DOHH2 (cell line): ENCODE measurements at regions not wholly inside any gene's neighbourhood (a gene's known extent, or its start where the extent isn't known, plus 50 kb on each side); places are given as distances from the start of the nearest gene placed in this dataset.

Experiments
- EZH2phosphoT487 ChIP-seq: fragments of 200-600 bp; sonication (generic); IDR thresholded peaks from 2 replicates; pipeline ENCODE4 v1.6.1; 2017; ENCODE audit warnings: borderline replicate concordance, mild to moderate bottlenecking, antibody characterized with exemption, low read length, moderate library complexity, mixed read lengths
- TF ChIP-seq, protein P1 (sequence below): fragments of 200-600 bp; sonication (generic); IDR thresholded peaks from one replicate; pipeline ENCODE4 v1.5.1; 2014; ENCODE audit warnings: antibody characterized with exemption, mild to moderate bottlenecking, low read depth, low read length; ENCODE audit not compliant: poor library complexity, severe bottlenecking

DNA sequence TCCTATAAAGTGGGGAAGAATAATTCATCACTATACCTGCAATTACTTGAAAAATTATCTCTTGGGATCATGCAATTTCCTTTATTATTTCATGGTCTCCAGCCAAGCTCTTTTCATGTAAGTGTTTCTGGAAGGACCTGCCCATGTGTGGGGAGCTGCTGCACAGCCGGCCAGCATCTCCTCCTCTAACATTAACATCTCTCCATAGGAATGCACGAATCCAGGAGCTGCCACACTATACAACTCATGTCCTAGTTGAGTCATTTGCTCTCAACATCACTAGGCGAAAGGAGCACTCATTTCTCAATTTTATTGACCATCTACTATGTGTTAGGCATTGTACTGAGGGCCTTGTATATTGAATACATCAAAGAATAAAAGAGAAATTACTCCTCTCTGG lies 144.3 kb upstream of the ERBB4 start:
- TF ChIP-seq, protein P1, sequence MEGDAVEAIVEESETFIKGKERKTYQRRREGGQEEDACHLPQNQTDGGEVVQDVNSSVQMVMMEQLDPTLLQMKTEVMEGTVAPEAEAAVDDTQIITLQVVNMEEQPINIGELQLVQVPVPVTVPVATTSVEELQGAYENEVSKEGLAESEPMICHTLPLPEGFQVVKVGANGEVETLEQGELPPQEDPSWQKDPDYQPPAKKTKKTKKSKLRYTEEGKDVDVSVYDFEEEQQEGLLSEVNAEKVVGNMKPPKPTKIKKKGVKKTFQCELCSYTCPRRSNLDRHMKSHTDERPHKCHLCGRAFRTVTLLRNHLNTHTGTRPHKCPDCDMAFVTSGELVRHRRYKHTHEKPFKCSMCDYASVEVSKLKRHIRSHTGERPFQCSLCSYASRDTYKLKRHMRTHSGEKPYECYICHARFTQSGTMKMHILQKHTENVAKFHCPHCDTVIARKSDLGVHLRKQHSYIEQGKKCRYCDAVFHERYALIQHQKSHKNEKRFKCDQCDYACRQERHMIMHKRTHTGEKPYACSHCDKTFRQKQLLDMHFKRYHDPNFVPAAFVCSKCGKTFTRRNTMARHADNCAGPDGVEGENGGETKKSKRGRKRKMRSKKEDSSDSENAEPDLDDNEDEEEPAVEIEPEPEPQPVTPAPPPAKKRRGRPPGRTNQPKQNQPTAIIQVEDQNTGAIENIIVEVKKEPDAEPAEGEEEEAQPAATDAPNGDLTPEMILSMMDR: no peak
- TF ChIP-seq EZH2phosphoT487: no peak
